ENCODE measurements at regions not wholly inside any gene's neighbourhood (a gene's known extent, or its start where the extent isn't known, plus 50 kb on each side); places are given as distances from the start of the nearest gene placed in this dataset.

GRCh38 chr13:105336706-105337576, 1198.5 kb downstream of the EFNB2 start:
- no peak for TF ChIP-seq CTCF (IDR thresholded peaks at IDR 0.05; ENCODE audit: low read depth, low read length, missing control alignments)
- in situ Hi-C loops (cut with HindIII; ENCODE audit: low pct_ligation_motif_present, low sequenced_read_pairs) = no loop called here
- Histone ChIP-seq H3K36me3 (replicated peaks) (no peaks in the 10 kb centered on the region), H3K27me3 (replicated peaks) (no peaks in the 10 kb centered on the region), H3K27ac (peak overlapping the region; percentile 59), H3K4me3 (ENCODE audit: low read depth, low read length) (no peak overlapping the region)
- peak; percentile 38 for DNase-seq

- H3K27ac ChIP-seq = peak overlapping the region; percentile 89
- no peaks in the 10 kb centered on the region for H3K27me3 ChIP-seq (replicated peaks)
- in situ Hi-C loops (cut with HindIII; ENCODE audit: low pct_ligation_motif_present, low sequenced_read_pairs) = no loop called here
- TF ChIP-seq CTCF (IDR thresholded peaks at IDR 0.05; ENCODE audit: low read depth, low read length, missing control alignments) = no peak
- peak; percentile 77 for DNase-seq
- H3K4me3 ChIP-seq (ENCODE audit: low read depth, low read length) = no peak overlapping the region
- H3K36me3 ChIP-seq (replicated peaks) = no peaks in the 10 kb centered on the region
These were observed 1201.3 kb downstream of the EFNB2 start for GRCh38 chr13:105334211-105334610.

- in situ Hi-C loops (cut with HindIII; ENCODE audit: low pct_ligation_motif_present, low sequenced_read_pairs) = no loop called here
- Histone ChIP-seq H3K36me3 (replicated peaks) (no peaks in the 10 kb centered on the region), H3K27ac (peak overlapping the region; percentile 89), H3K27me3 (replicated peaks) (no peaks in the 10 kb centered on the region), H3K4me3 (ENCODE audit: low read depth, low read length) (no peak overlapping the region)
- DNase-seq = peak; percentile 74
- TF ChIP-seq CTCF (IDR thresholded peaks at IDR 0.05; ENCODE audit: low read depth, low read length, missing control alignments) = no peak
These were observed 1202.0 kb downstream of the EFNB2 start for GRCh38 chr13:105333416-105333815.

GRCh38 chr13:105329359-105329758, 1206.1 kb downstream of the EFNB2 start:
- Histone ChIP-seq H3K36me3 (replicated peaks) (no peaks in the 10 kb centered on the region), H3K4me3 (ENCODE audit: low read depth, low read length) (no peak overlapping the region), H3K27me3 (replicated peaks) (no peaks in the 10 kb centered on the region), H3K27ac (no peak overlapping the region)
- in situ Hi-C loops (cut with HindIII; ENCODE audit: low pct_ligation_motif_present, low sequenced_read_pairs) = no loop called here
- DNase-seq = no peak
- no peak for TF ChIP-seq CTCF (IDR thresholded peaks at IDR 0.05; ENCODE audit: low read depth, low read length, missing control alignments)

- TF ChIP-seq CTCF (IDR thresholded peaks at IDR 0.05; ENCODE audit: low read depth, low read length, missing control alignments) = no peak
- no peak overlapping the region for H3K4me3 ChIP-seq (ENCODE audit: low read depth, low read length)
- H3K27ac ChIP-seq = no peak overlapping the region
- in situ Hi-C loops (cut with HindIII; ENCODE audit: low pct_ligation_motif_present, low sequenced_read_pairs) = no loop called here
- H3K36me3 ChIP-seq (replicated peaks) = no peaks in the 10 kb centered on the region
- DNase-seq = no peak
- no peaks in the 10 kb centered on the region for H3K27me3 ChIP-seq (replicated peaks)
These were observed 1207.2 kb downstream of the EFNB2 start for GRCh38 chr13:105328212-105328611.

All from brain microvascular endothelial cell (primary cell).